DOHH2 (cell line): ENCODE measurements at regions not wholly inside any gene's neighbourhood (a gene's known extent, or its start where the extent isn't known, plus 50 kb on each side); places are given as distances from the start of the nearest gene placed in this dataset.

Experiments used
- H3F3A ChIP-seq: fragments of 200-600 bp; sonication (generic), shearing (Covaris generic); 2 replicates; pipeline ENCODE4 v1.6.0; 2016; ENCODE audit warnings: antibody characterized with exemption, mild to moderate bottlenecking; ENCODE audit not compliant: control insufficient read depth, insufficient read depth
- H3K27ac ChIP-seq: fragments of 200-600 bp; sonication (generic); 2 replicates; pipeline ENCODE4 v1.5.1; 2014; ENCODE audit warnings: low read depth, mild to moderate bottlenecking, low read length, moderate library complexity
- H3K27me3 ChIP-seq: fragments of 200-600 bp; sonication (generic); 2 replicates; pipeline ENCODE4 v1.6.1; 2014; ENCODE audit warnings: mild to moderate bottlenecking, low read length, mixed read lengths; ENCODE audit not compliant: control insufficient read depth
- H3K36me3 ChIP-seq: fragments of 200-600 bp; sonication (generic); 2 replicates; pipeline ENCODE4 v1.6.1; 2014; ENCODE audit warnings: mild to moderate bottlenecking, low read length, moderate library complexity, mixed read lengths; ENCODE audit not compliant: control insufficient read depth
- H3K4me1 ChIP-seq: fragments of 200-600 bp; sonication (generic); 2 replicates; pipeline ENCODE4 v1.6.1; 2014; ENCODE audit warnings: mild to moderate bottlenecking, low read length, mixed read lengths; ENCODE audit not compliant: control insufficient read depth
- H3K4me2 ChIP-seq: fragments of 200-600 bp; sonication (generic); 2 replicates; pipeline ENCODE4 v1.6.0; 2014; ENCODE audit warnings: mild to moderate bottlenecking, low read length, moderate library complexity
- H3K4me3 ChIP-seq: fragments of 200-600 bp; sonication (generic); 2 replicates; pipeline ENCODE4 v1.5.1; 2014; ENCODE audit warnings: mild to moderate bottlenecking, low read length, mixed read lengths
- H3K79me2 ChIP-seq: fragments of 200-600 bp; sonication (generic); 2 replicates; pipeline ENCODE4 v1.6.1; 2014; ENCODE audit warnings: mild to moderate bottlenecking, low read length, mixed read lengths; ENCODE audit not compliant: control insufficient read depth
- H3K9me2 ChIP-seq: fragments of 200-600 bp; sonication (generic); replicated peaks from 2 replicates; pipeline ENCODE4 v1.6.1; 2014; ENCODE audit warnings: mild to moderate bottlenecking, low read length, mixed read lengths; ENCODE audit not compliant: control insufficient read depth
- H3K9me3 ChIP-seq: fragments of 200-600 bp; sonication (generic); 2 replicates; pipeline ENCODE4 v1.6.1; 2014; ENCODE audit warnings: antibody characterized with exemption, low read length, mixed read lengths; ENCODE audit not compliant: control insufficient read depth, insufficient read depth
- H4K20me1 ChIP-seq: fragments of 200-600 bp; sonication (generic); 2 replicates; pipeline ENCODE4 v1.6.0; 2014; ENCODE audit warnings: low read depth, mild to moderate bottlenecking, antibody characterized with exemption, low read length, moderate library complexity; ENCODE audit not compliant: control insufficient read depth, insufficient read depth
- EZH2phosphoT487 ChIP-seq: fragments of 200-600 bp; sonication (generic); IDR thresholded peaks from 2 replicates; pipeline ENCODE4 v1.6.1; 2017; ENCODE audit warnings: borderline replicate concordance, mild to moderate bottlenecking, antibody characterized with exemption, low read length, moderate library complexity, mixed read lengths
- TF ChIP-seq, protein P1 (sequence below): fragments of 200-600 bp; sonication (generic); IDR thresholded peaks from one replicate; pipeline ENCODE4 v1.5.1; 2014; ENCODE audit warnings: antibody characterized with exemption, mild to moderate bottlenecking, low read depth, low read length; ENCODE audit not compliant: poor library complexity, severe bottlenecking

DNA sequence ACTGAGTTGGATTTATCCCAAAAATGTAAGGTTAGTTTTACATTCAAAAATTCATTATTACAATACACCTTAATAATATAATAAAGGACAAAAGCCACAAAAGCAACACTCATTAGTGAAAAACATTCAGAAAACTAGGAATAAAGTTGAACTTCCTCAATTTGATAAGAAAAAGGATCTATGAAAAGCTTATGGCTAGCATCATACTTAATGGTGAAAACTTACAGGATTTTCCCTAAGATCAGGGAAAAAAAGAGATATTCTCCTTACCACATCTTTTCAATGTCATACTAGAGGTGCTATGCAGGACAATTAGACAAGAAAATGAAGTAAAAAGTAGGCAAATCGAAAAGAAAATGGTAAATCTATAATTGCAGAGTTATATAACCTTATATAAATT is 279.9 kb downstream of the CGGBP1 start:
- no peaks in the 10 kb centered on the region for H3K36me3 ChIP-seq

DNA sequence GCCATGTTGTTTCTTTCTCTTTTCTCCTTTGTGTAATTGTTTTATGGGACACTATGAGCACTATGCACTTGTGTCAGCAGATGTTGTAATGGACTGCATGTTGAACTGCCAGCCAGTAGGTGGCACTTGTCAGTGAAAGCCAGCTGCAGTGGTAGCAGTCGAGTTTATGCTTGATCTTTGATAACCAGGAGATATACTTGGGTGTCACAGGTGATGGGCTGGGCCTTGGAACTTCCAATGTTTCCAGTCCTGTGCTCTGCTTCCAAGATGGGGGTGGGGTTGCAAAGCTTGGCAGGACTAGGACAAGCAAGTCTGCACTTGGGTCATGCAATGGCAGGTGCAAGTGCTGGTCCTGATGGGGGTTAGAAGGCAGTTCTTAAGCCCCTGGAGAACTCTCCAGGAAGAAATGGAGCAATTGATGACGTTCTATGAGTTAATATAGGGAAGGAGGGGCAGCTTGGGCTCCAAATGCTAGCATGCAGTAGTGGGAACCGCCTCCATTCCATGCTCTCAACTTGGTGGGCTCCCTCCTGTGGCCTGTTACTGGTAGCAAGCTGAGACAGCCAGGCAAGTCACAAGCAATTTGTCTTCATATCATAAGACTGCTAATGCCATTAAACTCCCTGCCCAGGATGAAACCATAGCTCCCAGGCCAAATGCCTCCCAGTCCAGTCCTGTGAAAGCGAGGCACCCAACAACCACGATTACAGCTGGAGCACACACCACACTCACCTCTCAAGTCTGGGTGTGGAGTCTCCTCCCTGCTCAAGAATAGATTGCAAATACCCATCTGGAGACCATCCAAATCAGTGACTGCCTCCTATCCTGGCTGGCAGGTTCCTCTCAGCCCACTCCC is 287.2 kb downstream of the CGGBP1 start:
- TF ChIP-seq, protein P1, sequence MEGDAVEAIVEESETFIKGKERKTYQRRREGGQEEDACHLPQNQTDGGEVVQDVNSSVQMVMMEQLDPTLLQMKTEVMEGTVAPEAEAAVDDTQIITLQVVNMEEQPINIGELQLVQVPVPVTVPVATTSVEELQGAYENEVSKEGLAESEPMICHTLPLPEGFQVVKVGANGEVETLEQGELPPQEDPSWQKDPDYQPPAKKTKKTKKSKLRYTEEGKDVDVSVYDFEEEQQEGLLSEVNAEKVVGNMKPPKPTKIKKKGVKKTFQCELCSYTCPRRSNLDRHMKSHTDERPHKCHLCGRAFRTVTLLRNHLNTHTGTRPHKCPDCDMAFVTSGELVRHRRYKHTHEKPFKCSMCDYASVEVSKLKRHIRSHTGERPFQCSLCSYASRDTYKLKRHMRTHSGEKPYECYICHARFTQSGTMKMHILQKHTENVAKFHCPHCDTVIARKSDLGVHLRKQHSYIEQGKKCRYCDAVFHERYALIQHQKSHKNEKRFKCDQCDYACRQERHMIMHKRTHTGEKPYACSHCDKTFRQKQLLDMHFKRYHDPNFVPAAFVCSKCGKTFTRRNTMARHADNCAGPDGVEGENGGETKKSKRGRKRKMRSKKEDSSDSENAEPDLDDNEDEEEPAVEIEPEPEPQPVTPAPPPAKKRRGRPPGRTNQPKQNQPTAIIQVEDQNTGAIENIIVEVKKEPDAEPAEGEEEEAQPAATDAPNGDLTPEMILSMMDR, result peak; percentile 90
- no peak for TF ChIP-seq EZH2phosphoT487
- Histone ChIP-seq H3K4me3 (no peak overlapping the region), H4K20me1 (no peaks in the 10 kb centered on the region)

More for the DNA sequence above, 279.9 kb downstream of the CGGBP1 start:
- TF ChIP-seq EZH2phosphoT487, result no peak
- TF ChIP-seq, protein P1, result no peak
- Histone ChIP-seq H3F3A (no peaks in the 10 kb centered on the region), H3K27ac (no peak overlapping the region), H3K9me3 (no peaks in the 10 kb centered on the region), H3K9me2 (no peaks in the 10 kb centered on the region), H3K79me2 (no peaks in the 10 kb centered on the region), H4K20me1 (no peaks in the 10 kb centered on the region), H3K4me2 (no peak overlapping the region), H3K27me3 (no peaks in the 10 kb centered on the region), H3K4me1 (no peaks in the 10 kb centered on the region), H3K4me3 (no peak overlapping the region)

DNA sequence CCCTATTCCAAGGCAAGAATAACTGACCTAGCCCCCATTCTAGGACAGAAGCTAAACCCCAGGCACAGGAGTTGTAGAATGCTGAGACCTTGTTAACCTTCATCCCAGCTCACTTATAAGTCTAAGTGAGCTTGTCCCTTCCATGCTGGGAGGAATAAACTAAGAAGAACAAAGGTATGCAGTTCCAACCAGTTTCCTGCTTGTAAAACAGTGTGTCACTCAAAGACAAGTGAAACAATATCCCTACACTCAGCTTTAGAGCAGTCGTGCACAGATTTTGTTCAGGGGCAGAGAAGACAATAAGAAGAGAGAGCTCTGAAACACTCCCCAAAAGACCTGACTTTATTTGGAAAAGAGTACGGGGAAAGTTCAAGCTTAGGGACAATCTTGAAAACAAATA is 292.1 kb downstream of the CGGBP1 start:
- Histone ChIP-seq H3K27ac (no peak overlapping the region), H3K4me3 (no peak overlapping the region), H4K20me1 (no peaks in the 10 kb centered on the region), H3K4me1 (no peaks in the 10 kb centered on the region), H3K4me2 (no peak overlapping the region), H3F3A (no peaks in the 10 kb centered on the region), H3K36me3 (no peaks in the 10 kb centered on the region), H3K79me2 (no peaks in the 10 kb centered on the region), H3K9me2 (no peaks in the 10 kb centered on the region), H3K27me3 (no peaks in the 10 kb centered on the region), H3K9me3 (no peaks in the 10 kb centered on the region)
- TF ChIP-seq EZH2phosphoT487, result no peak
- TF ChIP-seq, protein P1, result no peak

More for the DNA sequence above, 287.2 kb downstream of the CGGBP1 start:
- no peaks in the 10 kb centered on the region for H3K27me3 ChIP-seq
- H3F3A ChIP-seq, result no peaks in the 10 kb centered on the region
- no peaks in the 10 kb centered on the region for H3K4me1 ChIP-seq
- no peaks in the 10 kb centered on the region for H3K79me2 ChIP-seq
- H3K4me2 ChIP-seq, result no peak overlapping the region
- H3K9me2 ChIP-seq, result no peaks in the 10 kb centered on the region
- H3K9me3 ChIP-seq, result no peaks in the 10 kb centered on the region
- no peaks in the 10 kb centered on the region for H3K36me3 ChIP-seq
- no peak overlapping the region for H3K27ac ChIP-seq
